GM19193 (cell line): ENCODE measurements at regions not wholly inside any gene's neighbourhood (a gene's known extent, or its start where the extent isn't known, plus 50 kb on each side); places are given as distances from the start of the nearest gene placed in this dataset.

Experiments
- POLR2A ChIP-seq: IDR thresholded peaks from 4 replicates; pipeline ENCODE4 v1.6.1; 2011; ENCODE audit not compliant: insufficient read depth, insufficient read length; ENCODE audit errors: extremely low read depth

- TF ChIP-seq POLR2A = no peak
Measured at GRCh38 chr6:156554160-156554559, 223.0 kb upstream of the ARID1B start.

GRCh38 chr6:156552849-156553248, 224.3 kb upstream of the ARID1B start:
- no peak for TF ChIP-seq POLR2A

- no peak for TF ChIP-seq POLR2A
Measured at GRCh38 chr6:156550949-156551348, 226.2 kb upstream of the ARID1B start.

- no peak for TF ChIP-seq POLR2A
Measured at GRCh38 chr6:156545931-156546330, 231.2 kb upstream of the ARID1B start.

- TF ChIP-seq POLR2A = no peak
Measured at GRCh38 chr6:156545021-156545420, 232.2 kb upstream of the ARID1B start.

GRCh38 chr6:156544046-156544445, 233.1 kb upstream of the ARID1B start:
- TF ChIP-seq POLR2A = no peak

- no peak for TF ChIP-seq POLR2A
Measured at GRCh38 chr6:156543431-156543830, 233.7 kb upstream of the ARID1B start.

GRCh38 chr6:156538875-156539660, 238.1 kb upstream of the ARID1B start:
- TF ChIP-seq POLR2A = no peak

- TF ChIP-seq POLR2A = no peak
Measured at GRCh38 chr6:156534594-156534993, 242.6 kb upstream of the ARID1B start.

- no peak for TF ChIP-seq POLR2A
Measured at GRCh38 chr6:156533872-156534524, 243.2 kb upstream of the ARID1B start.

- TF ChIP-seq POLR2A = no peak
Measured at GRCh38 chr6:156526081-156526480, 251.1 kb upstream of the ARID1B start.

- TF ChIP-seq POLR2A = no peak
Measured at GRCh38 chr6:156525541-156525940, 251.6 kb upstream of the ARID1B start.

GRCh38 chr6:156519940-156520339, 257.2 kb upstream of the ARID1B start:
- no peak for TF ChIP-seq POLR2A

GRCh38 chr6:156517088-156517487, 260.1 kb upstream of the ARID1B start:
- no peak for TF ChIP-seq POLR2A

GRCh38 chr6:156515242-156515641, 261.9 kb upstream of the ARID1B start:
- TF ChIP-seq POLR2A = no peak

- no peak for TF ChIP-seq POLR2A
Measured at GRCh38 chr6:156513504-156513903, 263.7 kb upstream of the ARID1B start.
